WI38 (cell line): ENCODE measurements at regions not wholly inside any gene's neighbourhood (a gene's known extent, or its start where the extent isn't known, plus 50 kb on each side); places are given as distances from the start of the nearest gene placed in this dataset.

ENCODE experiments used
- H3K4me3 ChIP-seq: 2 replicates; pipeline ENCODE4 v1.5.1; 2011; ENCODE audit warnings: low read depth, mild to moderate bottlenecking, control low read depth, low read length
- TF ChIP-seq, protein P1 (sequence below): IDR thresholded peaks from 2 replicates; pipeline ENCODE4 v1.5.1; 2012; ENCODE audit warnings: low read depth, mild to moderate bottlenecking, control low read depth, low read length

DNA sequence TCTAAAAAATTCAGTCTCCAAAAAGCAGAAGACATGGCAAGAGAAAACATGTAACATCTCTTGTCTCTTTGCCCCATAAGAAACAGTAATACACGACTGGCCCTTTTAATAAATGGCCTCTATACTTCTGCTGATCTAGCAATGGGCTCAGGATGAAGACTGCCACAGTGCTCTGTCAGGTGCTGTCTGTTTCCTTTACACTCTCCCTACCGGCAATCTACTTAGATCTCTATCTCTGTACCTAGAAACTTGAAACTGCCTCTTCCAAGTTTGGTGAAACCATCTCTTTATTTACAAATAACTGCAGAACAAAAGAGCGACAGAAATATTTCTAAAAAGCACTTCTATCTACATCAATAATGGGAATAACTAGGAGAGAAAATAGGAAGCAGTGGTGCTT lies 685.2 kb upstream of the INTU start:
- TF ChIP-seq, protein P1, sequence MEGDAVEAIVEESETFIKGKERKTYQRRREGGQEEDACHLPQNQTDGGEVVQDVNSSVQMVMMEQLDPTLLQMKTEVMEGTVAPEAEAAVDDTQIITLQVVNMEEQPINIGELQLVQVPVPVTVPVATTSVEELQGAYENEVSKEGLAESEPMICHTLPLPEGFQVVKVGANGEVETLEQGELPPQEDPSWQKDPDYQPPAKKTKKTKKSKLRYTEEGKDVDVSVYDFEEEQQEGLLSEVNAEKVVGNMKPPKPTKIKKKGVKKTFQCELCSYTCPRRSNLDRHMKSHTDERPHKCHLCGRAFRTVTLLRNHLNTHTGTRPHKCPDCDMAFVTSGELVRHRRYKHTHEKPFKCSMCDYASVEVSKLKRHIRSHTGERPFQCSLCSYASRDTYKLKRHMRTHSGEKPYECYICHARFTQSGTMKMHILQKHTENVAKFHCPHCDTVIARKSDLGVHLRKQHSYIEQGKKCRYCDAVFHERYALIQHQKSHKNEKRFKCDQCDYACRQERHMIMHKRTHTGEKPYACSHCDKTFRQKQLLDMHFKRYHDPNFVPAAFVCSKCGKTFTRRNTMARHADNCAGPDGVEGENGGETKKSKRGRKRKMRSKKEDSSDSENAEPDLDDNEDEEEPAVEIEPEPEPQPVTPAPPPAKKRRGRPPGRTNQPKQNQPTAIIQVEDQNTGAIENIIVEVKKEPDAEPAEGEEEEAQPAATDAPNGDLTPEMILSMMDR = no peak
- no peak overlapping the region for H3K4me3 ChIP-seq

DNA sequence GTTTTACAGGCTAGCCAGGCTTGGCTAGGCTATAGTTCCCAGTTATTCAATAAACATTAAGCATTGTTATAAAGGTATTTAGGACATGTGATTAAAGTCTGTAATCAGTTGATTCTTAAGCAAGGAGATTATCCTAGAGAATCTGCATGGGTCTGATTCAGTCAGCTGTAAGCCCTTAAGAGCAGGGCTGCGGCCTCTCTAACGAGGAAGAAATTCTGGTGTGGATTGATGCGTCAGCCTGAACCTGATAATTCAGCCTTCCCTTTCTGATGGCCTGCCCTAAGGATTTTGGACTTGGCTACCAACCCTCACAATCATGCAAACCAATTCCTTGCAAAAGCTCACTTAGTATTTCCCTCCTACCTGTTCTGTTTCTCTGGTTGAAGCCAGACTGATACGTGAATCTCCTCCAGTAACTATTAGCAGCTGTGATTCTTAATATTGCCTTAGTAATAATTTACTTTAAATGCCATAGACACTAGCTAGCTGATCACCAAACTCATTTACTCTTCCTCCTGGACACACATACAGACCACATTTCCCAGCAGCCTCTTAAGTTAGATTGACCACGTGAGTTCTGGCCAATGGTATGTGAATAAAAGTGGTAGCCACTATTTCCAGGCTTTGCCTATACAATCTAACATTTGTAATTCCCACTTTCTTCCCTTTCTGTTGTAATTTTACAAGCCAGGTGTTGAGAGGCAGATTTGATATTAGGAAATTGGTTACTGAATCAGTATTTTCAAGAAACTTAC lies 678.0 kb upstream of the INTU start:
- no peak overlapping the region for H3K4me3 ChIP-seq
- TF ChIP-seq, protein P1 = no peak

GRCh38 chr4:126955292-126956183 lies 677.2 kb upstream of the INTU start:
- no peak overlapping the region for H3K4me3 ChIP-seq
- TF ChIP-seq, protein P1 = no peak

- no peak overlapping the region for H3K4me3 ChIP-seq
- TF ChIP-seq, protein P1 = no peak
These were observed 676.4 kb upstream of the INTU start for GRCh38 chr4:126956184-126956897.

DNA sequence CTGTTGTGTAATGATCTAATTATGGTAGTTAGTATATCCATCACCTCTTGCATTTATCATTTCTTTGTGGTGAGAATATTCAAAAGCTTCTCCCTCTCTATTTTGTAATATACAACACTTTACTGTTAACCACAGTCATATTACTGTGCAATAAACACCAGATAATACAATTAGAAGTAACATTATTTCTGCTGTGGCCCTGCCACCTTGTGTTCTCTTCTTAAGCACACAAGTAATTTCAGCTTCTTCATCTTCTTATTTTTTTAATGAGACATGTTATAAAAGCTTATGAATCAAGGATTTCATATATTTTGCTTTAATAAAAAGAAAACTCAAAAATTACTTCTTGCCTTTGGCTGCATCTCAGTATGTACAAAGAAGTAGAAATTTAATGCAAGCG lies 675.2 kb upstream of the INTU start:
- TF ChIP-seq, protein P1 = no peak
- H3K4me3 ChIP-seq = no peak overlapping the region

DNA sequence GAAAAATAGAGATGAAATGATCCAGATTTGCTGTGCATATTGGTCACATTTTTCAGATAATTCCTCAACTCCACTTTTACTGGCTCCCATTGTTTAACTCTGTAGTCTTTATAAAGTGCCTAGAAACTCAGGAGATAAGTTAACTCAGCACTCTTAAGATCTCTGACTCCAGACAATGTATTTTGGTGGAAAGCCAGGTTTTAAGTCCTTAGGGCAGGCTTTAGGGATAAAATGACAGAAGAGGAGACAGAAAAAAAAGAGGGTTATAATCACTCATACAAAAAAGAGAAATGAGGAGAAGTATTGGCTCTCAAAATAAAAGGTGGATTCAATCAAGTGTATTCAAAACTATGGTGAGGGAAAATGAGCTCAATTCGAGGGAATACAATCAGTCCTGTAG lies 674.8 kb upstream of the INTU start:
- TF ChIP-seq, protein P1 = no peak
- H3K4me3 ChIP-seq = no peak overlapping the region
